Spleen (tissue), 7 donors: ENCODE measurements at regions not wholly inside any gene's neighbourhood (a gene's known extent, or its start where the extent isn't known, plus 50 kb on each side); places are given as distances from the start of the nearest gene placed in this dataset.

Experiments
- POLR2A ChIP-seq, 3 donors: fragments of 450-650 bp; IDR thresholded peaks; one replicate each; pipeline ENCODE4 v1.5.1; 2017; ENCODE audit warnings: antibody characterized with exemption in 3 of 3, mild to moderate bottlenecking in 1 of 3
- POLR2AphosphoS5 ChIP-seq, 3 donors: sonication (generic); formaldehyde crosslinking; IDR thresholded peaks; one replicate each; pipeline ENCODE4 v1.5.1; 2017; ENCODE audit warnings: antibody characterized with exemption in 3 of 3
- TF ChIP-seq, protein P1 (sequence below), 11 experiments: fragments of 200-600 bp in 7 of 11; fragments of 450-650 bp in 4 of 11; sonication (generic) in 4 of 11; IDR thresholded peaks in 8 of 11; conservative IDR thresholded peaks in 3 of 11; 1 replicate in 7 of 11; 2 replicates in 4 of 11; pipeline versions ENCODE4 v1.4.0 to v1.8.0; 2016 to 2021; ENCODE audit warnings: antibody characterized with exemption in 11 of 11, inconsistent platforms in 4 of 11, mild to moderate bottlenecking in 1 of 11
- donor health status: DM: no; HTN: no; CAD: no; lungs with moderate emphysema.
- donor health status: DM: no; HTN: no; CAD: no.
- donor health status: DM: no; HTN: no; CAD: no.

GRCh38 chr2:21401022-21401698, 277.4 kb downstream of the TDRD15 start:
- no peak for TF ChIP-seq POLR2A (IDR thresholded peaks at IDR 0.05)
- TF ChIP-seq, protein P1, sequence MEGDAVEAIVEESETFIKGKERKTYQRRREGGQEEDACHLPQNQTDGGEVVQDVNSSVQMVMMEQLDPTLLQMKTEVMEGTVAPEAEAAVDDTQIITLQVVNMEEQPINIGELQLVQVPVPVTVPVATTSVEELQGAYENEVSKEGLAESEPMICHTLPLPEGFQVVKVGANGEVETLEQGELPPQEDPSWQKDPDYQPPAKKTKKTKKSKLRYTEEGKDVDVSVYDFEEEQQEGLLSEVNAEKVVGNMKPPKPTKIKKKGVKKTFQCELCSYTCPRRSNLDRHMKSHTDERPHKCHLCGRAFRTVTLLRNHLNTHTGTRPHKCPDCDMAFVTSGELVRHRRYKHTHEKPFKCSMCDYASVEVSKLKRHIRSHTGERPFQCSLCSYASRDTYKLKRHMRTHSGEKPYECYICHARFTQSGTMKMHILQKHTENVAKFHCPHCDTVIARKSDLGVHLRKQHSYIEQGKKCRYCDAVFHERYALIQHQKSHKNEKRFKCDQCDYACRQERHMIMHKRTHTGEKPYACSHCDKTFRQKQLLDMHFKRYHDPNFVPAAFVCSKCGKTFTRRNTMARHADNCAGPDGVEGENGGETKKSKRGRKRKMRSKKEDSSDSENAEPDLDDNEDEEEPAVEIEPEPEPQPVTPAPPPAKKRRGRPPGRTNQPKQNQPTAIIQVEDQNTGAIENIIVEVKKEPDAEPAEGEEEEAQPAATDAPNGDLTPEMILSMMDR (IDR thresholded peaks at IDR 0.05 in 8 of 11, conservative IDR thresholded peaks at IDR 0.05 in 3 of 11), result no peak
- no peak for TF ChIP-seq POLR2AphosphoS5 (IDR thresholded peaks at IDR 0.05)
